PC-3 (cell line): ENCODE measurements at regions not wholly inside any gene's neighbourhood (a gene's known extent, or its start where the extent isn't known, plus 50 kb on each side); places are given as distances from the start of the nearest gene placed in this dataset.

Source experiments
- ATAC-seq: fragments of 200-7000 bp; cut with Tn5 transposase; 2 replicates; pipeline ENCODE4 v1.9.1; 2020; ENCODE audit warnings: mild to moderate bottlenecking, moderate library complexity
- BruUV-seq: library from RNA; stranded (reverse); fragments of 400-500 nt; replicated peaks from 2 replicates; lab custom pipeline; 2021; lab: Mats Ljungman, UMichigan
- CTCF ChIA-PET: fragments of 300-600 bp; sonication (Branson Sonifier 250); formaldehyde crosslinking; loops from one replicate; lab custom pipeline; 2022; ENCODE audit warnings: antibody characterized with exemption; lab: Charles Lee
- POLR2A ChIA-PET: fragments of 300-600 bp; sonication (Branson Sonifier 250); formaldehyde crosslinking; loops from one replicate; lab custom pipeline; 2022; ENCODE audit warnings: antibody characterized with exemption; ENCODE audit not compliant: unreplicated experiment; lab: Charles Lee
- DNase-seq: peaks from one replicate; pipeline ENCODE4 v3.0.0-alpha.2; 2015
- H2AFZ ChIP-seq: fragments of 300-600 bp; sonication (generic); 2 replicates; pipeline ENCODE4 v1.6.0; 2016; ENCODE audit warnings: antibody characterized with exemption, low read length
- H3F3A ChIP-seq: fragments of 300-600 bp; sonication (generic); one replicate; pipeline ENCODE4 v1.6.0; 2017; ENCODE audit warnings: antibody characterized with exemption, low read length, control low read depth, mild to moderate bottlenecking; ENCODE audit not compliant: unreplicated experiment
- H3K27ac ChIP-seq: fragments of 300-600 bp; sonication (generic); 2 replicates; pipeline ENCODE4 v1.5.1; 2016; ENCODE audit warnings: mild to moderate bottlenecking, low read length
- H3K27me3 ChIP-seq: fragments of 300-600 bp; sonication (generic); 2 replicates; pipeline ENCODE4 v1.6.1; 2016; ENCODE audit warnings: low read length, mixed read lengths
- H3K36me3 ChIP-seq: fragments of 300-600 bp; sonication (generic); 2 replicates; pipeline ENCODE4 v1.6.1; 2016; ENCODE audit warnings: low read depth, mixed run types, low read length, mixed read lengths
- H3K4me1 ChIP-seq: fragments of 300-600 bp; sonication (generic); 2 replicates; pipeline ENCODE4 v1.5.1; 2016; ENCODE audit warnings: low read length; ENCODE audit not compliant: insufficient read depth
- H3K4me2 ChIP-seq: fragments of 300-600 bp; sonication (generic); 2 replicates; pipeline ENCODE4 v1.6.0; 2016; ENCODE audit warnings: low read length
- H3K4me3 ChIP-seq: fragments of 300-600 bp; sonication (generic); 2 replicates; pipeline ENCODE4 v1.5.1; 2016; ENCODE audit warnings: mild to moderate bottlenecking, low read length, mixed read lengths
- H3K79me2 ChIP-seq: fragments of 300-600 bp; sonication (generic); 2 replicates; pipeline ENCODE4 v1.6.1; 2017; ENCODE audit warnings: low read length, mixed read lengths
- H3K9ac ChIP-seq: fragments of 300-600 bp; sonication (generic); 2 replicates; pipeline ENCODE4 v1.6.0; 2016; ENCODE audit warnings: mild to moderate bottlenecking, low read length
- H3K9me2 ChIP-seq: fragments of 300-600 bp; sonication (generic); replicated peaks from 2 replicates; pipeline ENCODE4 v1.6.1; 2016; ENCODE audit warnings: mixed run types, low read length, mixed read lengths
- H3K9me3 ChIP-seq: fragments of 300-600 bp; sonication (generic); 2 replicates; pipeline ENCODE4 v1.6.1; 2016; ENCODE audit warnings: low read length, mixed read lengths
- H4K20me1 ChIP-seq: fragments of 300-600 bp; sonication (generic); 2 replicates; pipeline ENCODE4 v1.6.1; 2016; ENCODE audit warnings: low read length, mixed read lengths
- EZH2 ChIP-seq: fragments of 300-600 bp; sonication (generic); IDR thresholded peaks from one replicate; pipeline ENCODE4 v1.6.1; 2017; ENCODE audit warnings: antibody characterized with exemption, mild to moderate bottlenecking, low read length; ENCODE audit not compliant: unreplicated experiment
- EZH2phosphoT487 ChIP-seq: fragments of 300-600 bp; sonication (generic); IDR thresholded peaks from 2 replicates; pipeline ENCODE4 v1.6.1; 2018; ENCODE audit warnings: mild to moderate bottlenecking, antibody characterized with exemption, low read length, borderline replicate concordance
- intact Hi-C: fragments of 100-400 bp; cut with micrococcal nuclease; formaldehyde crosslinking; loops from 2 replicates; pipeline ENCODE4 v1.9.0; 2023
- TF ChIP-seq, protein P1 (sequence below): fragments of 300-600 bp; sonication (generic); conservative IDR thresholded peaks from 2 replicates; pipeline ENCODE4 v1.5.1; 2017; ENCODE audit warnings: antibody characterized with exemption, low read depth, mild to moderate bottlenecking, low read length

DNA sequence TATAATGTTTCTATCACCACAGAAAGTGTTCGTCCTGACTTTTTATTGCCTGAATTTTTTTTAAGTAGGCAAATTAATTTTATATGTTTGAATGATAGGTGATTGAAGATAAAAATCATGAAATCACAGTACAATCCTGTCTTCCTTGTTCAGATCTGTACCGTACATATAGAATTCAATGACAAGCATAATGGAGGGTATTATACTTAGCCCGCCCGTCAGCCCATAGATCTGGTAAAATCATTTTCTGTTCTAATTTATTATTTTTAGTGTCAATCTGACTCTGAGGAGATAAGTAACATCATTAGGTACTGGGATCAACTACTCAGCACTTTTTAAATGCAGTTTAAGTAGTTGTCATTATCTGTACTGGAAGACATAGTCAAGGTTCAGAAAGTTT, 269.9 kb downstream of the NR2F2 start:
- BruUV-seq, result no TSS peak
- no peak overlapping the region for H3K4me3 ChIP-seq
- TF ChIP-seq, protein P1, sequence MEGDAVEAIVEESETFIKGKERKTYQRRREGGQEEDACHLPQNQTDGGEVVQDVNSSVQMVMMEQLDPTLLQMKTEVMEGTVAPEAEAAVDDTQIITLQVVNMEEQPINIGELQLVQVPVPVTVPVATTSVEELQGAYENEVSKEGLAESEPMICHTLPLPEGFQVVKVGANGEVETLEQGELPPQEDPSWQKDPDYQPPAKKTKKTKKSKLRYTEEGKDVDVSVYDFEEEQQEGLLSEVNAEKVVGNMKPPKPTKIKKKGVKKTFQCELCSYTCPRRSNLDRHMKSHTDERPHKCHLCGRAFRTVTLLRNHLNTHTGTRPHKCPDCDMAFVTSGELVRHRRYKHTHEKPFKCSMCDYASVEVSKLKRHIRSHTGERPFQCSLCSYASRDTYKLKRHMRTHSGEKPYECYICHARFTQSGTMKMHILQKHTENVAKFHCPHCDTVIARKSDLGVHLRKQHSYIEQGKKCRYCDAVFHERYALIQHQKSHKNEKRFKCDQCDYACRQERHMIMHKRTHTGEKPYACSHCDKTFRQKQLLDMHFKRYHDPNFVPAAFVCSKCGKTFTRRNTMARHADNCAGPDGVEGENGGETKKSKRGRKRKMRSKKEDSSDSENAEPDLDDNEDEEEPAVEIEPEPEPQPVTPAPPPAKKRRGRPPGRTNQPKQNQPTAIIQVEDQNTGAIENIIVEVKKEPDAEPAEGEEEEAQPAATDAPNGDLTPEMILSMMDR, result no peak
- TF ChIP-seq EZH2phosphoT487 (no peak), EZH2 (no peak)
- H2AFZ ChIP-seq, result no peak overlapping the region
- no peaks in the 10 kb centered on the region for H3K79me2 ChIP-seq
- H3K9me3 ChIP-seq, result no peaks in the 10 kb centered on the region
- ChIA-PET POLR2A (no interaction called here), CTCF (no interaction called here)
- intact Hi-C loops, result no loop called here
- DNase-seq (no peak), ATAC-seq (no peak)
- no peak overlapping the region for H3K4me2 ChIP-seq
- no peaks in the 10 kb centered on the region for H3K9me2 ChIP-seq
- no peaks in the 10 kb centered on the region for H3K4me1 ChIP-seq
- no peaks in the 10 kb centered on the region for H3K36me3 ChIP-seq
- no peak overlapping the region for H3K9ac ChIP-seq
- peaks cover 29% of the 10 kb centered on the region for H3K27me3 ChIP-seq
- no peak overlapping the region for H3K27ac ChIP-seq
- no peaks in the 10 kb centered on the region for H3F3A ChIP-seq
- H4K20me1 ChIP-seq, result no peaks in the 10 kb centered on the region

DNA sequence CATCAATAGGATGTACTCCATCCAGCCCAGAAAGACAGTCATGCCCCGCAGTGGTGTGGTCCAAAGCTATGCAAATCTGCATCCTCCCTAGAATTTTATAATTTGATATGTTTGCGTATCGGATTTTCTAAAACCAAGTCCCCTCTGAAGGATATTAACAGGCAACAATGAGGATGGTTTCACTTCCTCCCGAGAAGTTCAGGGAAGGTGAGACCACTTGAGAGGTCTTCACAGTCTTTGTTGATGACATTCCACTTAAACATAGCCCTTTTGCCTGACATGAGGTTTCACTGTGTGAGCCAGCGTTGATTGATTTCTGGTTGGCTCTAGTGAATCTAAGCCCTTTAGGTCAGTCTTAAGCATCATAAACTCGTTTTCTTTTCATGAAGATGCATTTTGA, 276.1 kb downstream of the NR2F2 start:
- DNase-seq (no peak), ATAC-seq (no peak)
- CTCF ChIA-PET, result no interaction called here
- no TSS peak for BruUV-seq
- TF ChIP-seq EZH2phosphoT487 (no peak), EZH2 (no peak)
- TF ChIP-seq, protein P1, result no peak
- Histone ChIP-seq H3K4me1 (no peaks in the 10 kb centered on the region), H3K4me2 (no peak overlapping the region), H3K9me3 (no peaks in the 10 kb centered on the region), H3K27ac (no peak overlapping the region), H3K36me3 (no peaks in the 10 kb centered on the region), H3K4me3 (no peak overlapping the region), H3F3A (no peaks in the 10 kb centered on the region), H3K9me2 (no peaks in the 10 kb centered on the region), H3K27me3 (peaks cover 64% of the 10 kb centered on the region), H4K20me1 (no peaks in the 10 kb centered on the region), H3K79me2 (no peaks in the 10 kb centered on the region), H3K9ac (no peak overlapping the region), H2AFZ (no peak overlapping the region)
- POLR2A ChIA-PET, result no interaction called here
- intact Hi-C loops, result no loop called here

DNA sequence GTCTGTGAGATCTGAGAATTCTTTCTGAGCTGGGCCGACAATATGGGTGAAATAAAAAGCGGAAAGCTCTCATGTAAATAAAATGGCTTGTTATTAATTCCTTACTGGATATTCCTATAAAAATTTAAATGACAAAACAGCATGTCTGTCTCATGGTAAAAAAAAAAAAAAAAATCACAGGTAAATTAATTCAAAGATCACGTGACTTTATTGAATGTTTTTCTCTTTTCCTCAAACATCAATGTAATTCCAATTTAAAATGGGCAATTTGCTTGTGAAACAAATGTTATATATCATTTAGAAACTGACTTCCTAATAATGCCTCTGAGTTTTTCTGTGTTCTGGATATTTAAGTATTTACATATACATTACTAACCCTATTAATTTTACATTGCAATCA, 280.3 kb downstream of the NR2F2 start:
- ChIA-PET CTCF (no interaction called here), POLR2A (no interaction called here)
- Histone ChIP-seq H3K4me1 (no peaks in the 10 kb centered on the region), H3K4me3 (no peak overlapping the region), H3K9me2 (no peaks in the 10 kb centered on the region), H4K20me1 (no peaks in the 10 kb centered on the region), H3F3A (no peaks in the 10 kb centered on the region), H3K9ac (no peak overlapping the region), H3K36me3 (no peaks in the 10 kb centered on the region), H3K79me2 (no peaks in the 10 kb centered on the region), H3K4me2 (no peak overlapping the region), H3K27me3 (peaks cover 46% of the 10 kb centered on the region), H3K9me3 (no peaks in the 10 kb centered on the region), H3K27ac (no peak overlapping the region), H2AFZ (no peak overlapping the region)
- TF ChIP-seq, protein P1, result no peak
- TF ChIP-seq EZH2phosphoT487, result no peak
- TF ChIP-seq EZH2, result no peak
- ATAC-seq (no peak), DNase-seq (no peak)
- no TSS peak for BruUV-seq
- intact Hi-C loops, result no loop called here
